Panc1 (cell line): ENCODE measurements at regions not wholly inside any gene's neighbourhood (a gene's known extent, or its start where the extent isn't known, plus 50 kb on each side); places are given as distances from the start of the nearest gene placed in this dataset.

Experiments
- ATAC-seq: fragments of 200-7000 bp; cut with Tn5 transposase; 2 replicates; pipeline ENCODE4 v1.9.1; 2020; ENCODE audit warnings: mild to moderate bottlenecking, moderate library complexity
- BruUV-seq: library from RNA; stranded (reverse); fragments of 400-500 nt; replicated peaks from 2 replicates; lab custom pipeline; 2021; lab: Mats Ljungman, UMichigan
- CTCF ChIA-PET: fragments of 300-600 bp; sonication (Branson Sonifier 250); formaldehyde crosslinking; loops from one replicate; lab custom pipeline; 2022; ENCODE audit warnings: antibody characterized with exemption; lab: Charles Lee
- POLR2A ChIA-PET: fragments of 300-600 bp; sonication (Branson Sonifier 250); formaldehyde crosslinking; loops from one replicate; lab custom pipeline; 2022; ENCODE audit warnings: antibody characterized with exemption; lab: Charles Lee
- DNase-seq: peaks from one replicate; pipeline ENCODE4 v3.0.0-alpha.2; 2010; ENCODE audit warnings: low read depth, low spot score
- H3K27ac ChIP-seq: 2 replicates; pipeline ENCODE4 v1.5.1; 2011; ENCODE audit warnings: mild to moderate bottlenecking, low read length, inconsistent platforms
- H3K27me3 ChIP-seq: fragments of 200-500 bp; sonication (Bioruptor generic); 2 replicates; pipeline ENCODE4 v1.6.0; 2014; ENCODE audit warnings: low read length, inconsistent platforms; ENCODE audit not compliant: control insufficient read depth, insufficient read depth
- H3K36me3 ChIP-seq: fragments of 200-500 bp; sonication (Bioruptor generic); 2 replicates; pipeline ENCODE4 v1.5.1; 2014; ENCODE audit warnings: inconsistent platforms, mild to moderate bottlenecking, low read length, moderate library complexity; ENCODE audit not compliant: control insufficient read depth, insufficient read depth
- H3K4me1 ChIP-seq: 2 replicates; pipeline ENCODE4 v1.5.1; 2011; ENCODE audit warnings: inconsistent platforms, mild to moderate bottlenecking, low read length, moderate library complexity; ENCODE audit not compliant: control insufficient read depth, insufficient read depth
- H3K4me3 ChIP-seq, 2 experiments: 2 replicates each; pipeline ENCODE4 v1.5.1; 2011 to 2012; ENCODE audit warnings: low read depth in 2 of 2, low read length in 2 of 2, mild to moderate bottlenecking in 2 of 2, inconsistent platforms in 1 of 2, moderate library complexity in 1 of 2
- H3K9me3 ChIP-seq: fragments of 200-500 bp; sonication (Bioruptor generic); 2 replicates; pipeline ENCODE4 v1.5.1; 2014; ENCODE audit warnings: low read depth, mild to moderate bottlenecking, inconsistent platforms, low read length, moderate library complexity; ENCODE audit not compliant: control insufficient read depth, insufficient read depth
- CTCF ChIP-seq: fragments of 450-650 bp; IDR thresholded peaks from 2 replicates; pipeline ENCODE4 v1.5.1; 2017; ENCODE audit warnings: mild to moderate bottlenecking
- POLR2AphosphoS5 ChIP-seq: IDR thresholded peaks from 2 replicates; pipeline ENCODE4 v1.6.1; 2012; ENCODE audit warnings: mild to moderate bottlenecking, low read depth, low read length, moderate library complexity
- REST ChIP-seq, 2 experiments: IDR thresholded peaks; 2 replicates each; pipeline ENCODE4 v1.6.1; 2011 to 2012; ENCODE audit warnings: low read depth in 2 of 2, control low read depth in 1 of 2, low read length in 1 of 2, mild to moderate bottlenecking in 1 of 2, moderate library complexity in 1 of 2; ENCODE audit not compliant: insufficient read depth in 1 of 2
- SIN3A ChIP-seq: IDR thresholded peaks from 2 replicates; pipeline ENCODE4 v1.6.1; 2012; ENCODE audit warnings: low read depth, mild to moderate bottlenecking, low read length, moderate library complexity, borderline replicate concordance; ENCODE audit not compliant: insufficient read depth
- TCF7L2 ChIP-seq: IDR thresholded peaks from 2 replicates; pipeline ENCODE4 v1.6.1; 2011; ENCODE audit warnings: mild to moderate bottlenecking, low read depth, low read length, inconsistent platforms
- in situ Hi-C: cut with HindIII; loops from 2 replicates; pipeline ENCODE4 v1.10.0; 2016; ENCODE audit warnings: low sequenced_read_pairs, low pct_unique_long_range_greater_than_20kb
- intact Hi-C: fragments of 100-400 bp; cut with micrococcal nuclease; formaldehyde crosslinking; loops from one replicate; pipeline ENCODE4 v1.10.0; 2022; ENCODE audit not compliant: unreplicated experiment

DNA sequence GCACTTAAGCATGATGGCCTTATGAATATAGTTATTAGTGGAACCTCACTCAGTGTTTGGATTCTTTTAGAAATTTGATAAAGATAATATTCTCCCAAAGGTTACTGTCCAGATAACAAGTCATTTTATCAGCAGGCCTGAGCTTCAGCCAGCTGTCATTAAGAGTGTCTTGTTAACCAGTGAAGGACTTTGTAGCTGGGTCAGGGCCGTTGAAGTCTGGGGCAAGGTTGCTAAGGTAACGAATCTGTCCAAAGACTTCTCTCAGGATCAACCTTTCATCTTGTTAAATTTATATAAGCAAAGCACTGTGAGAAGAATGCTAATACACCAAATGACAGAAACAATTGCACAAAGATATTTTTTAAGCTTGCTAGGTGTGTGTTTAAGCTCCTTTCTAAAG lies 271.3 kb upstream of the TMPO start:
- intact Hi-C loops (no loop called here), in situ Hi-C loops (no loop called here)
- POLR2A ChIA-PET: no interaction called here
- BruUV-seq: no TSS peak
- Histone ChIP-seq H3K4me1 (no peaks in the 10 kb centered on the region), H3K36me3 (no peaks in the 10 kb centered on the region), H3K27ac (no peak overlapping the region), H3K9me3 (no peaks in the 10 kb centered on the region), H3K4me3 (no peak overlapping the region), H3K27me3 (no peaks in the 10 kb centered on the region; the same call in 1 of the 2 replicates)
- TF ChIP-seq POLR2AphosphoS5: no peak
- TF ChIP-seq TCF7L2: no peak
- no peak for TF ChIP-seq CTCF
- no peak for TF ChIP-seq REST (IDR thresholded peaks at IDR 0.05; ENCODE audit: insufficient read depth in 1 of 2, low read depth in 2 of 2, low read length in 1 of 2)
- no peak for TF ChIP-seq SIN3A
- DNase-seq: no peak
- CTCF ChIA-PET: interaction anchor here (0.5 kb wide), 1 partner anchor 291 kb away, joined by 3 read pairs; no protein-coding TSS in a partner anchor
- no peak for ATAC-seq

DNA sequence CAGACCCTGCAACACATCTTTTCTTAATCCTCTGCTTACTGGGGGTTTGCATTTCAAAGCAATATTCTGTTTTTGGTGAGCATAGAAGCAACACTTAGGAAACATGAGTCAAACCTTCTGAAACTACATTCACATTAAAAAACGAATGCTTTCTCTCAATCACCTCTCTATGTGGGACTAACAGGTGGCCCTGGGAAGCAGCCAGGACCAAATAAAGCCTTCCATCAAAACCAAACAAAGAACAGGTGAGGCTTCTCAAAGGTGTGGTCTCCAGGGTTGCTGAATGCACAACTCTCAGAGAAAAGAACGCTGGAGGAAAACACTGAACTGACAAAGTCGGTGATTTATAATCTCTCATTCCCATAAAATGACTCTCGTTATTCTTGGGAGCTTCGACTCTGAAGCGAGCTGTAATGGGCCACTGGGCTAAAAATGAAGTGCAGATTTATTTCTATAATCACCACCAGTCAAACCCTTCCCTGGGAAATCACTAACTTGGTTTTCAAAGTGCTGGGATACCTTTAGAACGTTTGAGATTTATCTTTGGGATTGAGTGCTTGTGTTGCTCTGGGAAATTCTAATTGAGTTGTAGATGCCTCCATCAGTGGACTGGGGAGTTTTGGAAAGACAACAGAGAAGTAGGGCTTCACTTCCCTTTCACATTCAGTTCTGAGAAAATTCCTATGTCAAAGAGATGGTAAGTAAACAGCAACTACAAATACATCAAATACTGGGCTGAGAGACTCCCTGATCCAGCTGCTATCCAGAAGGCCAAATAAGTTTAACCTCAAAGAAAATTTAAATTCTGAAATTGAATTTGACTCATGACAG lies 262.0 kb upstream of the TMPO start:
- no peaks in the 10 kb centered on the region for H3K9me3 ChIP-seq
- no TSS peak for BruUV-seq
- CTCF ChIA-PET: interaction anchor here (0.6 kb wide), 1 partner anchor 1240 kb away, joined by 4 read pairs; no protein-coding TSS in a partner anchor
- intact Hi-C loops (no loop called here), in situ Hi-C loops (no loop called here)
- TF ChIP-seq TCF7L2: no peak
- TF ChIP-seq SIN3A: no peak
- no peak for TF ChIP-seq POLR2AphosphoS5
- no peak for TF ChIP-seq CTCF
- TF ChIP-seq REST (IDR thresholded peaks at IDR 0.05; ENCODE audit: insufficient read depth in 1 of 2, low read depth in 2 of 2, low read length in 1 of 2): no peak
- H3K4me3 ChIP-seq: no peak overlapping the region
- DNase-seq (no peak), ATAC-seq (no peak)
- no peaks in the 10 kb centered on the region for H3K36me3 ChIP-seq
- no peaks in the 10 kb centered on the region for H3K27me3 ChIP-seq
- no peaks in the 10 kb centered on the region for H3K4me1 ChIP-seq
- POLR2A ChIA-PET: no interaction called here
- no peak overlapping the region for H3K27ac ChIP-seq
